HG02852 (cell line): ENCODE measurements at regions not wholly inside any gene's neighbourhood (a gene's known extent, or its start where the extent isn't known, plus 50 kb on each side); places are given as distances from the start of the nearest gene placed in this dataset.

Experiments used
- ATAC-seq: cut with Tn5 transposase; IDR thresholded peaks from one replicate; pipeline ENCODE4 v1.9.1; 2021; ENCODE audit warnings: mild to moderate bottlenecking, moderate library complexity; ENCODE audit not compliant: unreplicated experiment

DNA sequence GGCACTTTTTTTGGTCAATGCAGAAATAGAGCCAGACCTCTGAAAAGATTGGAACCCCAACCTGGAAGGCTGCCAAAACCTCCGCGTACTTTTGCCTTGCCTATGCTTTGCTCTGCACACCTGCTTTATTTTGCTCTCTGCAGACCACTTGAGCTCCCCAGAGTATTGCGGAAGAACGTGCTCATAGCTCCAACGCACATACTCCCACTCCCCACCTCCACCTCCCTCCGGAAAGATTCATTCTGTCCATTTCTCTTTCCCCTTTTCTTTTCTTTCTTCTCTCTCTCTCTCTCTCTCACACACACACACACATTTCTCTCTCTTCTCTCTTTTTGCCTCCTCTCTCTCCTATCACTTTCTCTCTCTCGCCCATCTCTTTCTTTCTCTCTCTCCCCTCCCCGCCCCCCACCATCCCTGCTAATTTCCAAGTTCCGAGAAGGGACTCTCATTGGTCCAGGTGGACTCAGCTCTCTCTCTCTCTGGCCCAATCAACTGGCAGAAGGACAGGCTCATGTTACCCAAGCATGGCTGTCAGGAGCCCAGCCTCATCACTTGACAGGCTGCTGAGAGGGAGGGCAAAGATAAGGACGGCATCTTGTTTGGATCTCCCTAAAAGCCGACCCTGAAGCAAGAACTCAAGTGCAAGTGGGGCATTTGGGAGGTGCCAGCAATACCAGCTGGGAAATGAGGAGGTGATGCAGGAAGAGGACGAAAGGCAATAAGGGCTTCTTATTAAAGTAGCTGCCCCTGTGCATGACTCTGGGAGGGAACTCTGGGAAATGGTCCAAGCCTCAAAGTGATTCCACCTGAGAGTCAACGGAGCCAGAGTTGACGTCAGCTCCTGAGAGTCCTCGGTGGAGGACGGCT lies 246.1 kb downstream of the LY86 start:
- no peak for ATAC-seq

DNA sequence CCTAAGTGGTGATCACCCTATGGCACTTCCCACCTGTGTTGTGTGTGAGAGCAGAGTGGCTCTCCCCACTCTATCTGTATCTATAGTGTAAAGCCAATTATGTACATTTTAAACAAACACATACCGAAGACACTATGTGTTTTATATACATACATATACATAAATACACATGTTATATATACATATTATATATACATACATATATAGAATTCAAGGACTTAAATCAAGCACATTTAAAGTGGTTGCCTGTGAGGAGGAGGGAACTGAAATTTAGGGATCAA lies 246.6 kb downstream of the LY86 start:
- no peak for ATAC-seq

DNA sequence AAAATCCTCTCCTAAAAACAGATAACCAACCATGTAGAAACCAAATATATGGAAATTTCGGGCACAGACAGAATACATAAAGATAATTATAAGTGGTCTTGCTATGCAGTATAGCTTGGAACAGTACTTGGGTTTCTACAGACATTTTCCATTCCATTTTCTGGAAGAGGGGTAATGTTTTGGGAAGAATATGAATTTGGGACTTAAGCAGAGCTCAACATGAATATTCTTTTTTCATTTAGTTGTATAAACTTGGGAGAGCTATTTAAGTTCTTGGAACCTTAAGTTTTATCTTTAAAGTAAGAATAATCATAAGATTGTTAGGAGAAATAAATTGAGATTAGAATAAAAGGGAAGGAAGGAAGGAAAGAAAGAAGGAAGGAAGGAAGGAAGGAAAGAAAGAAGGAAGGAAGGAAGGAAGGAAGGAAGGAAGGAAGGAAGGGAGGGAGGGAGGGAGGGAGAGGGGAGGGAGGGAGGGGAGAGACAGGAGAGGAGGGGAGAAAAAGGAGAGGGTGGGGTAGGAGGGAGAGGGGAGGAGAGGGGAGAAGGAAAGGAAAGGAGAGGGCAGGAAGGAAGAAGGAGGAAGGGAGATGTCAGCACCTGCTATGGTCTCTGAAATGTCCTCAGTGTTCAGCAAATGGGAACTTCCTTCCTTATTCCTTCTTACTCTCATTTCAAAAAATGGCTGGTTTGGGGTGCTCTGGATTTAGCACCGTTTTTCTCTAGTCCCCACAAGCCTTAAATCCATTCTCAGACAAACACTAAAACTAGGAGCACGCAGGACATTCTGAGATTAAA lies 248.3 kb downstream of the LY86 start:
- ATAC-seq, result no peak

DNA sequence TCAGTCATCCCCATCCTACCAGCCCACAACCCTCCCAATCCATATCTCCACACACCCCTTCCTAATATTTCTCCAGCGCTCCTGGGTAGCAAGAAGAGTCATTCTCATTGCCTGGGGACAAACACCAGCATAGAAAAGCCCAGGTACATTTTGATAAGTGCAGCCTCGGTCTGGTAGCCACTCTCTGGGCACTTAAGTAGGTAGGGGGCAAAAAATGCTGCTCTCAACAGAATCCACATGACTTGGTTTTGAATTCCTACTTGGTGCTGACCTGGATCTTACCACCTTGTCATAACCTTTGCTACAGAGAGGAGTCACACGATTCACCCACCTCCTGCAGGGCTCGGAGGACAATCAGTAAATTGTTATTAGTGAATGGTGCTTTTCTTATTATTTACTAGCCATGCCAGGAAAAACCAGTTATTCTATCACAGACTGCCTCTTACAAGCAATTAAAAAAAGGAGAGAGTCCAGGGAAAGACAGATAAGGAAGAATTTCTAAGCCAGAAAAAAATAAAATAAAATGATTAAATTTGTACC lies 249.1 kb downstream of the LY86 start:
- ATAC-seq, result no peak

DNA sequence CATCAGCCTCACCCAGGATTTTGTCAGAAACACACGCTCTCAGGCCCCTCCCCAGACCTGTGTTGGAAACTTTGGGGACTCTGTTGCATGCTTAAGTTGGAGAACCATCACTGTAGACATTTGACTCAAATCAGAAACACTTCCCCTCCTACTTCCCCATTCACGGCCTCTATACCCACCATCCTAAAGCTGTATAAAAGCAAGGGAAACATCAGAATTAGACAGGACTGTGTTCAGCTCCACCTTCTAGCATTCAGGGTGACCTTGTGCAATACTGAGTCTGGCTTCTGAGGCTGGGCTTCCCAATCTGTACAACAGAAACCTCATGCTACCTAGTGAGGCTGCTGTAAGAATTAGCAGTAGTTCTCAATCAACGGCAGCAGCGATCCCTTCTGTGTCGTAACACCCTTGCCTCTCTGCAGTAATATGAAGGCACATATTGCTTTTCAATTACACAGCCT lies 252.3 kb downstream of the LY86 start:
- peak; percentile 97 for ATAC-seq

DNA sequence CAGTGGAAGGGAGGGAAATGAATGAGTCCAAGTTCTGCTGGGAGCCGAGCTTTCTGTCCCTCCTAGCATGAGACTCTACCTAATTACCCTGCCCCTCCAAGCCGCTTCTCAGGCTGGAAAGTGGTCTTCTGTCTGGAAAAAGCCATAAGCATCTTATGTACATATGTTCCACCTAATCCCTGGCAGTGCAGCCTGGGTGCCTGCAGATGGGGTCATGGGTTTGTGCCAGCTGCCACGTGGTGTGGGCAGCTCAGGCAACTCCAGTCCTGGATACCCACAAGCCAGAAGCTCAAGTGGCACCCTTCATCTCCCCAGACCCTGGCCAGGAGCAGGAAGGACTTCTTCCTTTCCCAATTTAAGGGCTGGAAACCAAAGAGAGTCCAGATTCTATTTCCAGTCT lies 253.1 kb downstream of the LY86 start:
- ATAC-seq, result no peak

DNA sequence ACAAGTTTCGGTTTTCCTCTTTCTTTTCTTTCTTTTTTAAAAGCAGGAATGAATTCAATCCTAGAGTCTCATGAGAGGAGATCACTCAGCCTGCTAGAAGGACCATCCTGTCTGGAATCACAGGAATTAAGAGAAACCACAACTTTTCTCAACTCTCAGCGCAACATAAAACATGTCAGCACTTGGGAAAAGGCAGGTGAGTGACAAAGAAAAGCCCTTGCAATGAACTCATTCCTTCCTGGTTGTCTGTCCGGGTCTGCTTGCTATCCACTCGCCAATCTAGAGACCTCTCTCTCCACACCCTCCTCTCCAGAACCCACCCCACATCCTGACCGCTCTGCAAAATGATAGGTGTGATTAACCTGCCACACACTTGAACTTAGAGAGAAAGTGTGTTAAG lies 253.8 kb downstream of the LY86 start:
- no peak for ATAC-seq

DNA sequence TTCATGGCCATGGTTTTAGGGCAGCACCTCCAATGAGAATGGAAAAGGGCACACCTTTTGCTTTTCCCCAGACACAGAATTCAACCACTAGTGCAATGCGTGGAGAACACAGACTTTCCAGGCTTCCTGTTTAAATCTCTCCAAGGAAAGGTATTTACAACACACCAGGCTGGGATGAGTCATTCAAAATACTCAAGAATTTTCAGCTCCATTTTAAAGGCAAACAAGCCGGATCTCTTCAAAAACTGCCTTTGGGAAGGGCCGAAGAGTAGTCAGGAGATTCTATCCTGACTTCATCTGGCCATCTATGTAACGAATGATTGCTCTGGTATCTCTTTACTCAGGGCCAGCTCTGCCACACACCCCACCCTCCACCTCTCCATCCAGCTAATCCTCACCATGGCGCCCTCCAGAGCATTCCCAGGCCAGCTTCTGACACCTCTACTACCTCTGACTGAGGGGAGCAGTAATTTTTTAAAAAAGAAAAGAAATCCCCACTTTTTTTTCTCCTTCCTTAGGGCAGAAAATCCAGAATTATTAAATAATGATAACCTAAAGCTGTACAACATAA lies 254.6 kb downstream of the LY86 start:
- no peak for ATAC-seq

DNA sequence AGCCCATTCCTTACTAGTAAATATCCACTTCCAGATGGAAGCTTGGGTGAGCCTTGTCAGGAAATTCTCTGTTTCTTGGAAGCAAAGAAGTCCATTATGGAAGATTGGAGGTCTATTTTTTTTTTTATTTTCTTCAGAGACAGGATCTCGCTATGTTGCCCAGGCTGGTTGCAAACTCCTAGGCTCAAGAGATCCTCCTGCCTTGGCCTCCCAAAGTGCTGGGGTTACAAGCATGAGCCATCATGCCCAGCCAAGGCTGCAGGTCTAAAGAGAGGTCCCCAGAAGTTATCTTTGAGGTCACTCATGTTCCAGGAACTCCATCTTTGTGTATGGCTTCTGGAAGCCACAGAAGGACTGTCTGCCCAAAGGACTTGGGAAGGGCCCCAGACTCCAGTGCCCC lies 255.3 kb downstream of the LY86 start:
- ATAC-seq, result no peak

DNA sequence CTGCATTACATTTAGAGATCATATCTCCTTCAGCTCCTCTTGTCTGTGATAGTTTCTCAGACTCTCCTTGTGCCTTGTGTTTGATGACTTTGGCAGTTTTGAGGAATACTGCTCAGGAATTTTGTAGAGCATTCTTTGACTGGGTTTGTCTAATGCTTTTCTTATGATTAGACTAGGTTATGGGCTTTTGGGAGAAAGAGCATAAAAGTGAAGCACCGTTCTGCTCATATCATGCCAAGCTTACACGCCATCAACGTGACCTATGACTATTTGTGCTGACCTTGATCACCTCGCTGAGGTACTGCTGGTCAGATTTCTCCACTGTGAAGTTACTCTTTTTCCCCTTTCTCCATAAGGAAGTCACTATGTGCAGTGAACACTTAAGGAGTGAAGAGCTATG lies 256.0 kb downstream of the LY86 start:
- ATAC-seq, result no peak

DNA sequence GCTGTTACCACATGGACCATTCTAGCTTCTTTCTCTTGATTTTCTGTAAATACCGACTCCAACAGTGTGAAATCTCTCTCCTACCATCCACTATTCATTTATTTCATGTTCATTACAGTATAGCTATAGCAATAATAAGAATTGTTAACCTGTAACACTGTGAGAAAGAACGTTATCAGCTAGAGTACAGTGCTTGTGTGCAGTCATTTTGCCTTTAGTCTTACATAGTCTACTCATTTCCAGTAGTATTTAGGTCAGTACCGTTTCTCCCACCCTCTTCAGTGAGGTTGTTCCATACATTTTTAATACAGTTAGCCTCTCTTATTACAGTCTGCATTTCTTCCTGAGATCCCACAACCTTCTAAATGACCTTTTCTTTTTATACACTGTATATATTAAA lies 257.1 kb downstream of the LY86 start:
- ATAC-seq, result no peak

DNA sequence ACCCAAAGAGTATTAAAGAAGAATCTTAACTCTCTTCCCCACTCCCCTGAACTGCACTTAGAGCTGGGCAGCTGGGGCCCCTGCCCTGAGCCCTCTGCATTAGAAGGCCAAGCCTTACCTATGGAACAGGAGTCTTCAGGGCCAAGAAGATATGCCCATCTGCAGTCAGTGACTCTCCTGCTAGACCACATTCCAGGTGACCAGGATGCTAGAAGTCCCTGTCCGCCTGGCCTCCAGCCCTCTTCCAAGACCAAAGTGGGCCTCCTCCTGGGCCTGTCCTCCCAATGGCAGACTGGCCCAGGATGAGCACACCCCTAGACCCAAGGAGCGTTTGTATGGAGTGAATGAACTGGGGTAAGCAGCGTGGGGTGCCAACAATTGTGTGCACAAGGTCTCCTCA lies 259.1 kb downstream of the LY86 start:
- no peak for ATAC-seq

DNA sequence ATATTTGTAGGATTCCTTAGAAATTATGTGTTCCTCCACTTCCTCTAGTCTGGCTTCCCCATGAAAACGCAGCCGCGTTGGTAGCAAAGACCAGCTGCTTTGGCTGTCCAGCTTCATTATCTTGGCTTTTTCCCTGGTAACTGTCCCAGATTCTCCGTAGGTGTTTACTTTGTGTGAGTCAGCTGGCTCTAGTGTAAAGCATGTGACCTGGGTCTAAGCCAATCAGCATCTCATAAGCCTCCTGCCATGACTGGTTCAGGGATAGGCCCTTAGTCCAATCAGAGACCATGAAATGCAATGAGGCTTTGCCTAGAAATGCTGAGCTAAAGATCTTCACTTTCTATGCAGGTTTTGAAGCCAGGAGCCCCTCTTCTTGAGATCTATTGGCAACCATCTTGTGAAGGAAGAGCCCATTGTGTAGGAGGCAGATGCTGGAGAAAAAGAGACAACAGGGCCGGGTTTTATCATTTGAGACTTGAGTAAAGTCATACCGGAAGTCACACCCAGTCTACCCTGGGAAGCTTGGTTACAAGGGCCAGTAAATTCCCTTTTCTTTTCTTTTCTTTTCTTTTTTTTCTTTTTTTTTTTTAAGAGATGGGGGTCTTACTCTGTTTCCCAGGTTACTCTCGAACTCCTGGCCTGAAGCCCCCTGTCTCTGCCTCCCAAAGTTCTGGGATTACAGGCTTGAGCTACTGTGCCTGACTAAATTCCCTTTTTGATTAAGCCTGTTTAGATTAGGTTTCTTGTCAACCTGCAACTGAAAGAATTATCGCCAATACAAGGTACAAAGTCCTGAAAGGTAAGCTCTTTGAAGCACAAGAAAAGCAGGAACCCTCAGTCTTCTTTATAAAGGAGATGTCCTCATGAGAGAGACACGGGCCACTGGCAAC lies 256.5 kb upstream of the RREB1 start:
- ATAC-seq, result no peak

DNA sequence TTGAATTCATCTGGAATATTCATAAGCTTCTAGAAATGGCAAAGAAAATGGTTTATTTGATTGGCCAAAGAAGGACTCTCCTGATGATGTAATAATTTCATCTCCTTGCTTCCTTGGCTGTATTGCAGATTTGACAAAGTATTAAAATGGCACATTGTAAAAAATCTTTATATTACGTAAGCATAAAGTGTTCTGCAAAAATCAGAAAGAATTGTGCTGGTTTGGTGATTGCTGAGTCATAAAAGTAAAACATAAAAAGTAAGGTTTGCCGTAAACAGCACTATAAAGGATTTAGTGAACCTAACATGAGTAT lies 255.9 kb upstream of the RREB1 start:
- no peak for ATAC-seq

DNA sequence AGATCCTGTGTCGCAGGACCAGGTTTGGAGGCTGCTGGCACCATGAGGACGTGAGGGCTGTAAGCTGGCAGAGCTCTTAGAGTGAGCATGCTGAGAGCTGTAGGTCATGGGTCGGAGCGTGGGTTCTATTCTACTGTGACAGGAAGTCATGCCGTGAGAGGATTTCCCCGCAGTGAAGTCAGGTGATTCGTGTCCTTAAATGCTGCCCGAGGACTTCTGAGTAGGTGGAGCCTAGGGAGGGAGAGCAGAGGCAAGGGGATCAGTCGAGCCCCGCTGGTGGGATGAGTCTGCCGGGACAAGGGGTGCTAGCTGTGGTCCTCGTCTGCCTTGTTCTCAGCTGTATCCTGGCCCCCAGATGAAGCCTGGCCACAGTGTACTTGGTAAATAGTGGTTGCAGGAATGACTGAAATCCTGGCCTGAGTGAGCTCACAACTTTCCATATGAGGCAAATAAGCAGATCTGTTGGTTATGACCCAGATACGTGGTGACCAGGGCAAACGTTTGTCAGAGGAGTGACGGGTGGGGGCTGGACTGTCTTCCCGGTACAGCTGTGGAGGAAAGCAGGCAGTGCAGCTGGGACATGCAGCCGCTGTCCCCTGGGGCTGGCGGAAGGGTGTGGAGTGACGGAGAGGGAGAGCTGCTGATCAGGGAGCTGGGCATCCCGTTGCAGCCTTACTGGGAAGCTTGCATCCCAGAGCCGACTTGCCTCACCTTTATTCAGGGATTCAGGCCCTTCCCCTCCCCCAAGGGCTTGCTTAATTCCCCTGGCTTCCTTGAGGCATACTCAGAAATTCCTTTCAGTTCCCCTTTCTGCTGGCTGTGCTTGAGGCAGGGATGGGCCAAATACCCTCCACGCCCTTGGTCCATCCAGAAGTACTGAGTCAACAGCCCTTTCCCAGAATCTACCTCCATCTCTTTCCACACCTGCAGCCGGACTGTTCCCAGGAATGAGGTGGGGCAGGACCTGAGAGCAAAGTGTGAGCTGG lies 250.9 kb upstream of the RREB1 start:
- ATAC-seq, result peak; percentile 77

DNA sequence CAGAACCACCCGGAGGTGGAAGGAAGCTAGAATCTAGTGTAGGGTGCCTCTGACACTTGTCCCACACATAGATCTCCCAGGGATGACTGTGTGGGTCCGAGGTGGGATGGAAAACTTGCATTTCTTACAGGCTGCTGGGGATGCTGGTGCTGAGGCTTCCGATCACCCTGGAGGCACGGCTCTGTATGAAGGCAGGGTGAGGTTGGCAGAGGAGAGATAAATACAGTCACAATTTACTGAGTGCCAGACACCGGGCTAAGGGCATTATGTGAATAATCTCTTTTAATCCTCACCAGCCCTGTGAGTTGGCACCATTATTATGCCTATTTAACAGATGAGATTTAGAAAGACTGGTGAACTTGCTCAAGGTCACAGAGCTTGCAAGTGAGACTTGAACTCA lies 250.2 kb upstream of the RREB1 start:
- no peak for ATAC-seq

DNA sequence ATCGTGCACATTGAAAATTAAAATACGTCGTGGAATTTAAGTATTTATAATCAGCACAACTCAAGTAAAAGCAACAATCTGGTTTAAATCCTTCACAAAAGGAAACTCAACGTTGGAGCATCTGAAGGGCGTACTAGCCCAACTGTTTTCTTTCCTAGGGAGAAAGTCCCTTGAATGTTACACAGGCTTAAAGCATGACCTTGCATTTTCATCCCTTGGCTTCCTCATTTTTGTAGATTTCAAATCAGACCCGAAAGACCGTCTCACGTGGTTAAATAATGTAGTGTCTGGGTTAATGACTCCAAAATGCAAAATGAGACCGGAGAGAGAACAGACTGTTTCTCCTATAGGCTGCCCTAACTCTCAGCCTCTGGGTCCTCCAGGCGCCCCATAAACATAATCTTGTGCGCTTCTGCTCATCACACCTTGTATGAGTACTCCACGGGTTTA lies 249.2 kb upstream of the RREB1 start:
- ATAC-seq, result no peak

DNA sequence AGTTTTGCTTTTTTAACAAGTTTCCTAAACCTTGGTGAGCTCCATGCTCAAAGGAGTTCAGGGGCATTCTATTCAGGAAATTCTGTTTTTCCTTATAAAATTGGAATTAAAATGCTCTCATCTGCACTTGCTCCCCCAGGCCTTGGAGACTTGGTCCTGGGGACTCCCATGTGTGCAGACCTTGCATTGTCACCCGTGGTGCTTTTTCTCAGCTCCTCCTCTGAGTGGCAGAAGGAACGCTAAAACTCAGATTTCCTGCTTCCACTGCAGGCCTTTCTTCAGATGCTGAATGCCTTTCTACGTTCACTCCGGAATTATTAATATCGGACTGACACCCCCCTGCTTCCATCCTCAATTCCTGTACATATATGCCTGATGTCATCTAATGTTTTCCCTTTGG lies 248.7 kb upstream of the RREB1 start:
- no peak for ATAC-seq

DNA sequence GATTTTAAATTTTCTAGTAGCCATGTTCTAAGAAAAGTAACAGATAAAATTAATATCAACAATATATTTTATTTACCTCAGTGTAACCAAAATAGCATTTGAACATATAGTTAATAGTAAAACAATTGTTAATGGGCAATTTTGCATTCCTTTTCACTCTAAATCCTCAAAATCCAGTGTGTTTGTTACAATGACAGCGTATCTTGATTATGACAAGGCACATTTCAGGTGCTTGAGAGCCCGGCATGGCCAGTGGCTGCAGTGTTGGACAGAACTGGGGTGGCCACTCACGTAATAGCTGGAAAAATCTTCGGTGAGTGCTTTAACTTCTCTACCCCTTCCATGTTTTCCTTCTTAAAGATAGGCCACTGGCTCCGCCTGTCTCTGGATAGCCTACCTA lies 248.0 kb upstream of the RREB1 start:
- no peak for ATAC-seq

DNA sequence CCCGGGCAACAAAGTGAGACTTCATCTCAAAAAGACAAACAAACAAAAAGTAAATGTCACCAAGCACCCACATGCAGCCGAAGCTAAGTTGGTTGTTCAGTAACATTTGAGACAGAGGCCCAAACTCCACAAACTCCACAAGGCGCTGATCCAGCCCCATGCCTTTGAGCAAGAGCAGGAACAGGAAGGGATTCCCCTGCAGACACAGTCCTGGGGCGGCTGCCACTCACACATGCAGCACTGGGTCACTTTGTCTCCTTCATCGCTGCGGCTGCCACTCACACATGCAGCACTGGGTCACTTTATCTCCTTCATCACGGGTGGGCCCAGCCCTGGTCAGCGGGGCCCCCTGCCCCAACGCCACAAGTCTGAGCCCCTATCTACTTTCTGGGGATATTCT lies 246.9 kb upstream of the RREB1 start:
- ATAC-seq, result no peak
